CD4-positive, alpha-beta T cell (primary cell): ENCODE measurements at regions not wholly inside any gene's neighbourhood (a gene's known extent, or its start where the extent isn't known, plus 50 kb on each side); places are given as distances from the start of the nearest gene placed in this dataset.
A peak's percentile ranks its signal among the peaks of the same experiment; 100 is the strongest.

Experiments
- ATAC-seq: fragments of 200-7000 bp; cut with Tn5 transposase; one replicate; pipeline ENCODE4 v1.10.0; 2022; ENCODE audit warnings: mild to moderate bottlenecking; ENCODE audit not compliant: poor library complexity
- CTCF ChIA-PET: fragments of 350-600 bp; sonication (Branson Sonifier 250); formaldehyde crosslinking; loops from one replicate; lab custom pipeline; 2021; ENCODE audit warnings: antibody characterized with exemption, inconsistent platforms; lab: Charles Lee
- POLR2A ChIA-PET: fragments of 350-600 bp; sonication (Branson Sonifier 250); formaldehyde crosslinking; loops from one replicate; lab custom pipeline; 2021; ENCODE audit warnings: antibody characterized with exemption, inconsistent platforms; lab: Charles Lee
- DNase-seq, 14 experiments: peaks; one replicate each; pipeline ENCODE4 v3.0.0-alpha.2; 2013 to 2020; ENCODE audit warnings: mixed read lengths in 2 of 14
- H3K27ac ChIP-seq, 2 donors: one replicate each; pipeline versions ENCODE4 v1.5.1 to v1.7.0; 2013; ENCODE audit warnings: low read length in 2 of 2, low read depth in 1 of 2, mild to moderate bottlenecking in 1 of 2
- H3K27me3 ChIP-seq, 2 experiments: 1 replicate in 1 of 2; 2 replicates in 1 of 2; pipeline versions ENCODE4 v1.6.1 to v1.7.0; 2013; ENCODE audit warnings: low read length in 2 of 2, control low read depth in 1 of 2, mild to moderate bottlenecking in 1 of 2, moderate library complexity in 1 of 2; ENCODE audit not compliant: insufficient read depth in 2 of 2, control insufficient read depth in 1 of 2
- H3K36me3 ChIP-seq: one replicate; pipeline ENCODE4 v1.6.1; 2013; ENCODE audit warnings: low read length, control low read depth; ENCODE audit not compliant: insufficient read depth
- H3K4me1 ChIP-seq: one replicate; pipeline ENCODE4 v1.6.1; 2013; ENCODE audit warnings: low read length, control low read depth; ENCODE audit not compliant: insufficient read depth
- H3K4me3 ChIP-seq: one replicate; pipeline ENCODE4 v1.5.1; 2013; ENCODE audit warnings: mild to moderate bottlenecking, low read length, moderate library complexity
- H3K9me3 ChIP-seq, 2 experiments: 1 replicate in 1 of 2; 2 replicates in 1 of 2; pipeline versions ENCODE4 v1.6.1 to v1.7.0; 2013; ENCODE audit warnings: low read length in 2 of 2, mild to moderate bottlenecking in 2 of 2, control low read depth in 1 of 2, moderate library complexity in 1 of 2; ENCODE audit not compliant: control insufficient read depth in 1 of 2, insufficient read depth in 1 of 2
- H3K27ac Mint-ChIP-seq: one replicate; pipeline ENCODE4 v1.8.0; 2020; ENCODE audit warnings: mixed read lengths
- H3K27me3 Mint-ChIP-seq: one replicate; pipeline ENCODE4 v1.8.0; 2021; ENCODE audit warnings: mixed read lengths
- H3K36me3 Mint-ChIP-seq: one replicate; pipeline ENCODE4 v1.8.0; 2021; ENCODE audit warnings: low read depth, mixed read lengths
- H3K4me1 Mint-ChIP-seq: one replicate; pipeline ENCODE4 v1.8.0; 2021; ENCODE audit warnings: low read depth, mixed read lengths
- H3K4me3 Mint-ChIP-seq: one replicate; pipeline ENCODE4 v1.8.0; 2020; ENCODE audit warnings: mild to moderate bottlenecking, mixed read lengths
- H3K9me3 Mint-ChIP-seq: one replicate; pipeline ENCODE4 v1.8.0; 2020; ENCODE audit warnings: mixed read lengths
- CTCF ChIP-seq: fragments of 200-600 bp; IDR thresholded peaks from one replicate; pipeline ENCODE4 v1.8.0; 2022; ENCODE audit warnings: antibody characterized with exemption, mild to moderate bottlenecking
- intact Hi-C, 2 experiments: fragments of 100-400 bp; cut with DNase I in 1 of 2; cut with micrococcal nuclease in 1 of 2; formaldehyde crosslinking; loops; one replicate each; pipeline versions ENCODE4 v1.15.1 to v1.9.0; 2023 to 2025; cut with DNase I, micrococcal nuclease

- intact Hi-C loops: no loop called here
- DNase-seq (no peak), ATAC-seq (no peak)
- Mint-ChIP-seq H3K4me1 (peaks cover 21% of the 10 kb centered on the region), H3K27me3 (peaks cover 6% of the 10 kb centered on the region), H3K4me3 (no peak overlapping the region), H3K9me3 (no peaks in the 10 kb centered on the region), H3K27ac (no peak overlapping the region), H3K36me3 (no peaks in the 10 kb centered on the region)
- Histone ChIP-seq H3K4me3 (no peak overlapping the region), H3K27ac (no peak overlapping the region), H3K36me3 (no peaks in the 10 kb centered on the region), H3K4me1 (peaks cover 10% of the 10 kb centered on the region), H3K9me3 (no peaks in the 10 kb centered on the region), H3K27me3 (no peaks in the 10 kb centered on the region)
- TF ChIP-seq CTCF: no peak
- ChIA-PET CTCF (no interaction called here), POLR2A (no interaction called here)
Observed at GRCh38 chr2:105469781-105470180, 70.9 kb upstream of the FHL2 start.

- Histone ChIP-seq H3K27ac (no peak overlapping the region), H3K4me3 (no peak overlapping the region), H3K4me1 (peaks cover 10% of the 10 kb centered on the region), H3K9me3 (no peaks in the 10 kb centered on the region), H3K36me3 (no peaks in the 10 kb centered on the region), H3K27me3 (no peaks in the 10 kb centered on the region)
- no peaks in the 10 kb centered on the region for H3K9me3 Mint-ChIP-seq
- DNase-seq (peak in 2 of 14 experiments; percentile 4 to 19), ATAC-seq (no peak)
- H3K27me3 Mint-ChIP-seq: no peaks in the 10 kb centered on the region
- ChIA-PET CTCF (no interaction called here), POLR2A (no interaction called here)
- no peaks in the 10 kb centered on the region for H3K36me3 Mint-ChIP-seq
- TF ChIP-seq CTCF: no peak
- H3K4me3 Mint-ChIP-seq: peak overlapping the region; percentile 12
- H3K27ac Mint-ChIP-seq: no peak overlapping the region
- intact Hi-C loops: no loop called here
- peaks cover 21% of the 10 kb centered on the region for H3K4me1 Mint-ChIP-seq
Observed at GRCh38 chr2:105468582-105469042, 69.8 kb upstream of the FHL2 start.

DNA sequence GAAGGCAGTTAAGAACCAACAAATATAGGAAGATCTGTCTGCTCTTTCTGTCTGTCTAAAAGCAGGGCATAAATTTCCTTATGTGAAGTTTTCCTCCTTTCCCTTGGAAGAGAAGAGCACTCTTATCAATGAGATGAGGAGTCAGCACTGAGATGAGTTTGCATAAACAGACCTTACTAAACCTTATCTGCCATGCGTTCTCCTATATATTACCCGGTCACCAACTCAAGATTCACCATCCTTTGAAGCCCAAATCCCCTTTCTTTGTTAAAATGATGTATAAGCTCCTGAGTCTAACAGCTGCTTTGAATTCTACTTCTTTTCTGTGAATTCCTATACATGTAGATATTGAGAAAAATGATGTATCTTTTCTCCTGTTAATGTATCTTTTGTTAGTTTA, 65.5 kb upstream of the FHL2 start:
- H3K27me3 Mint-ChIP-seq: no peaks in the 10 kb centered on the region
- ChIA-PET CTCF (no interaction called here), POLR2A (no interaction called here)
- no peak overlapping the region for H3K4me3 ChIP-seq
- H3K4me1 ChIP-seq: peaks cover 10% of the 10 kb centered on the region
- no peak for DNase-seq
- H3K4me1 Mint-ChIP-seq: peaks cover 20% of the 10 kb centered on the region
- TF ChIP-seq CTCF: no peak
- H3K4me3 Mint-ChIP-seq: no peak overlapping the region
- H3K27ac Mint-ChIP-seq: no peak overlapping the region
- H3K27ac ChIP-seq: no peak overlapping the region
- intact Hi-C loops: no loop called here
- H3K36me3 Mint-ChIP-seq: no peaks in the 10 kb centered on the region
- H3K36me3 ChIP-seq: no peaks in the 10 kb centered on the region
- no peaks in the 10 kb centered on the region for H3K9me3 ChIP-seq
- H3K9me3 Mint-ChIP-seq: no peaks in the 10 kb centered on the region
- no peak for ATAC-seq
- H3K27me3 ChIP-seq: no peaks in the 10 kb centered on the region
